Epithelial cell of esophagus (primary cell): ENCODE measurements at regions not wholly inside any gene's neighbourhood (a gene's known extent, or its start where the extent isn't known, plus 50 kb on each side); places are given as distances from the start of the nearest gene placed in this dataset.
"Not testable (repeated sequence)": the region's sequence is repeated elsewhere in the genome, so short reads cannot be mapped to it uniquely, and the experiment has no call there.

Source experiments
- DNase-seq: peaks from one replicate; pipeline ENCODE4 v3.0.0; 2010; ENCODE audit warnings: low read depth
- H3K4me3 ChIP-seq: 2 replicates; pipeline ENCODE4 v1.5.1; 2011; ENCODE audit warnings: mild to moderate bottlenecking, low read length, control low read depth
- CTCF ChIP-seq: IDR thresholded peaks from 2 replicates; pipeline ENCODE4 v1.5.1; 2011; ENCODE audit warnings: low read depth, mild to moderate bottlenecking, low read length, control low read depth, inconsistent platforms; ENCODE audit not compliant: insufficient read depth; ENCODE audit errors: missing control alignments

- no peak for DNase-seq
- H3K4me3 ChIP-seq, result no peak overlapping the region
- TF ChIP-seq CTCF, result no peak
These were observed 114.7 kb upstream of the SLC6A14 start for GRCh38 chrX:116321711-116322110.

GRCh38 chrX:116332026-116332425, 104.4 kb upstream of the SLC6A14 start:
- DNase-seq, result not testable (repeated sequence)

GRCh38 chrX:116334797-116335196, 101.6 kb upstream of the SLC6A14 start:
- DNase-seq, H3K4me3 ChIP-seq: not testable (repeated sequence)

More at GRCh38 chrX:116332026-116332425, 104.4 kb upstream of the SLC6A14 start:
- not testable (repeated sequence) for H3K4me3 ChIP-seq

GRCh38 chrX:116339407-116339806, 97.0 kb upstream of the SLC6A14 start:
- no peak for DNase-seq
- no peak overlapping the region for H3K4me3 ChIP-seq
- TF ChIP-seq CTCF, result no peak

GRCh38 chrX:116342903-116343302, 93.5 kb upstream of the SLC6A14 start:
- DNase-seq, result no peak
- no peak overlapping the region for H3K4me3 ChIP-seq
- TF ChIP-seq CTCF, result no peak

GRCh38 chrX:116345958-116346357, 90.4 kb upstream of the SLC6A14 start:
- H3K4me3 ChIP-seq, result no peak overlapping the region
- no peak for DNase-seq
- TF ChIP-seq CTCF, result no peak

- TF ChIP-seq CTCF, result no peak
- DNase-seq, result no peak
- no peak overlapping the region for H3K4me3 ChIP-seq
These were observed 79.1 kb upstream of the SLC6A14 start for GRCh38 chrX:116357329-116357728.

- DNase-seq, result peak; percentile 53
These were observed 57.4 kb upstream of the SLC6A14 start for GRCh38 chrX:116378961-116379360.

More at GRCh38 chrX:116378961-116379360, 57.4 kb upstream of the SLC6A14 start:
- TF ChIP-seq CTCF, result no peak
- no peak overlapping the region for H3K4me3 ChIP-seq
